ENCODE measurements at regions not wholly inside any gene's neighbourhood (a gene's known extent, or its start where the extent isn't known, plus 50 kb on each side); places are given as distances from the start of the nearest gene placed in this dataset.
"Not testable (repeated sequence)": the region's sequence is repeated elsewhere in the genome, so short reads cannot be mapped to it uniquely, and the experiment has no call there.

GRCh38 chr3:26145769-26146168 lies 355.9 kb downstream of the OXSM start:
- no peak for DNase-seq (ENCODE audit: low read depth)

DNA sequence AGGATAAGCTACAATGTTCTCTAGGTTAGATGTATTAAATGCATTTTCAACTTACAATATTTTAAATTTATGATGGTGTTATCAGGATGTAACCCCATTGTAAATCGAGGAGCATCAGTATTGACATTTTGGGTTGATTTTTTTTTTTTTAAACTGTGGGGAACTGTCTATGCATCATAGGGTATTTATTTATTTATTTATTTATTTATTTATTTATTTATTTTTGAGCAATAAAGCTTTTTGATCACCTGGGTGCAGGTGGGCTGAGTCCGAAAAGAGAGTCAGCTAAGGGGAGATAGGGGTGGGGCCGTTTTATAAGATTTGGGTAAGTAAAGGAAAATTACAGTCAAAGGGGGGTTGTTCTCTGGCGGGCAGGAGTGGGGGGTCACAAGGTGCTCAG lies 367.5 kb downstream of the OXSM start:
- not testable (repeated sequence) for DNase-seq (ENCODE audit: low read depth)

GRCh38 chr3:26171006-26171405 lies 381.1 kb downstream of the OXSM start:
- no peak for DNase-seq (ENCODE audit: low read depth)

GRCh38 chr3:26191556-26191955 lies 401.7 kb downstream of the OXSM start:
- no peak for DNase-seq (ENCODE audit: low read depth)

- DNase-seq (ENCODE audit: low read depth): no peak
These were observed 403.7 kb downstream of the OXSM start for GRCh38 chr3:26193558-26193957.

DNA sequence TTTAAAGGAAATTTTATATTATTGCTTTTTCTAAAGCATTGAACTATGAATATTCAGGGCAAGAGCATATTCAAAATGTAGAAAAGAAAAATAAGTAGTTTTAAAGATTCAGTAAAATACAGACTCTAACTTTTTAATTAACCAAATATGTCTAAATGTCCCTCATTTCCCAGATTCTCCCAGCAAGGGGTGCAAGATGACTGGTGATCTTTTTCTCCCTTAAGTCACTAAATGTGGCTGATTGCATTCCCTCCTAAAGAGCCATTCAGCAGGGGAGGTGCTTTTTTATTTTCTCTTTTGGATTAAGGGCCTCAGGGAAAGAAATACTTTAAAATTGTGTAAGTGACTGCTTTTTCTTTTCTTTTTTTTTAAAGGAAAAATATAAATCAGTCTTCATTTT lies 406.9 kb downstream of the OXSM start:
- no peak for DNase-seq (ENCODE audit: low read depth)

DNA sequence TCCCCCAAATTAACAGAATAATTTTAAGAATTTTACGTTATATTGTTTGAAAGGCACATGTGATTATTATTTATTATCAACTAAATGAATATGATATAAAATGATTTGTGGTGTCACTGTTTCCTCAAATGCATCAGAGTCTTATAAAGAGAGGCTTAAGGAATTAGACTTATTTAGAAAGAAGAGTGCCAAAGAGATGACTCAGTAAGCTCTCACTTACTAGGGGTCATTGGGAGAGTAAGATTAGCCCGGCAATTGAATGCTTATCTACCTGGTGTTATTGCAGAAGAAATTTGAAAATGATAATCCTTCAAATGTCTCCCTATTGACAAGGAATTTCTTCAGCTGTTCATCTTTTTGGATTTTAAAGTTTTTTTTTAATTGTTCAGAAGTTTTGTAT lies 408.7 kb downstream of the OXSM start:
- DNase-seq (ENCODE audit: low read depth): no peak

GRCh38 chr3:26202169-26202568 lies 412.3 kb downstream of the OXSM start:
- no peak for DNase-seq (ENCODE audit: low read depth)

GRCh38 chr3:26205475-26205874 lies 415.6 kb downstream of the OXSM start:
- no peak for DNase-seq (ENCODE audit: low read depth)

DNA sequence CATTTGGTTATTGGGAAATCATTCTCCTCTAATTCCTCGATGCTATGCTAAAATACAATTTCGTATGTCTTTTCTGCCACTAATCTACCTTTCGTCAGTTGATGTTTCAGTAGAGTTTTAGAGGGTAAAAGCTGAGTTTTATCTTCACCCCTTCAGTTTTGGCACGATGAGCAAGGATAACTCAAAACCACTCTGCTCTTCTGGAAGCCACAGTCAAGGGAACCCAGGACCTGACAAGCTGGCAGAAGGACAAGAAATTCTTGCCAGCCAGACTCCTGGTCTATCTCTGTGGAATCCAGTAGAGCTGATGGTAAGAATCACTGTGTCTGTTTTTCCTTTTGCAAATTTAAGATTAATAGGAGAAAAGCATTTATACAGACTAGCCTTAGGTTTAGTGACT lies 414.4 kb upstream of the LRRC3B start:
- no peak for DNase-seq (ENCODE audit: low read depth)

- DNase-seq (ENCODE audit: low read depth): no peak
These were observed 392.8 kb upstream of the LRRC3B start for GRCh38 chr3:26229801-26230200.

DNA sequence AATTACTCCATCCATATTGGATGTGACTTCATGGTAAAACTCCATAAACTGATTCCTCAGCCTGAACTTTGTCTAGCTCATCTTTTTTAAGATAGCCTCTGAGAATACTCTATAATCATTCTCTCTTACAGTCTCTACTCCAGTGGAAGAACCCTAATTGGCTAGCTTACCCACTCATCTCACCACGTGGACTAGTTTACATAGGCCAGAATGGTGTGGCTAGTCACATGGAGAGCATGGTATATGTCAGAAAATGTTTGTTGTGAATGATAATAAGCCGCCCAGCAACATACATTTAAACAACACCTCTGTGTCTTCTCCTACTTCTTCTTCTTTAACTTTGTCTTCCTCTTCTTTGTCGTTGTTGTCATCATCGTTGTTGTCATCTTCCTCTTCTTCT lies 389.2 kb upstream of the LRRC3B start:
- DNase-seq (ENCODE audit: low read depth): no peak

- DNase-seq (ENCODE audit: low read depth): no peak
These were observed 386.0 kb upstream of the LRRC3B start for GRCh38 chr3:26236531-26236930.

DNA sequence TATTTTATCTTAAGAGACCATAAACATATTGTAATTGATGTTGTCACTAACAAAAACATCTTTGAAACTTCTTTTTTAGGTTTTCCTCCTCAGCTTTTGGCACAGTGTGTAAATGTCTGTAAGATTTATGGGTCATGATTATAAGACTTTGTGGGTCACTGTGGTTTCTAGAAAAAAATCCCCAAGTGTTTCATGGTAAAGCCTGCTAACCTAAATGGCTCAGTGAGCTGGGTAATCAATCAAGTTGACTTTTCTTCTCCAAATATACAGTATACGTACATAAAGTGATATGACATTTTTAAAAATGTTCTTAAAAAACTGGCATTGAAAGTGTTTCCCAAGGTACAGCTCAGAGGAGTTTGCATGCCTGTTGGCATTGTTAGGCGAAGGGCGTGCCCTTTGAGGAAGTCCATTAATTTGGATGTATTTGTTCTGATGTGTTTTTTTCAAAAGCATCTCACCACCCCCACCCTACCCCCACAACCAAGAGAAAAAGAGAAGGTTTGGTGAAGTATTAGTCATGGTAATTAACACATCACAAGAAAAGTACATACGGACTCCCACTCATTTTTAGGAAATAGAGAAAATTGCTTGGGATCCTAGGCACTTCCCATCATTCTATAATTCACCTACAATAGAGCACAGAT lies 385.4 kb upstream of the LRRC3B start:
- DNase-seq (ENCODE audit: low read depth): no peak

DNA sequence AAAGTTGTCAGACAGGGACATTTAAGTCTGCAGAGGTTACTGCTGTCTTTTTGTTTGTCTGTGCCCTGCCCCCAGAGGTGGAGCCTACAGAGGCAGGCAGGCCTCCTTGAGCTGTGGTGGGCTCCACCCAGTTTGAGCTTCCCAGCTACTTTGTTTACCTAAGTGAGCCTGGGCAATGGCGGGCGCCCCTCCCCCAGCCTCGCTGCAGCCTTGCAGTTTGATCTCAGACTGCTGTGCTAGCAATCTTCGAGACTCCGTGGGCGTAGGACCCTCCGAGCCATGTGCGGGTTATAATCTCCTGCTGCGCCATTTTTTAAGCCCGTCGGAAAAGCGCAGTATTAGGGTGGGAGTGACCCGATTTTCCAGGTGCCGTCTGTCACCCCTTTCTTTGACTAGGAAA lies 378.0 kb upstream of the LRRC3B start:
- not testable (repeated sequence) for DNase-seq (ENCODE audit: low read depth)

DNA sequence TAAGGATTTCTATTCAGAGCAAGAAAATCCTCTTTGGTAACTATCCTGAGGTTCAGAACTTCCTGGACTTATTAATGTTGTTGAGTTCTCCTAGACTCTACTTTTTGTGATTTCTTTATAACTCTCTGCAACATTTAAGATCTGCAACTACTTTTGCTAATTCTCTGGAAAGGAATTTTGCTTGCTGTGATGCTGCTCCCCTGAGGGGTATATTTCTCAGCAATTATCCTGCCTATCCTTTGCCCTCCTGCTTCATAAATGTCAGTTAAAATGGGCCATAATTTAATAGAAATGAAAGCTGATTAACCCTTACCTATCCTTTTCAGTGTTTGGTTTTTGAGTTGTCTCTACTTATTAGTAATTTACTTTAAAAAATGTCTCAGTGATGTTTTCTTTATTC lies 377.3 kb upstream of the LRRC3B start:
- no peak for DNase-seq (ENCODE audit: low read depth)

- no peak for DNase-seq (ENCODE audit: low read depth)
These were observed 375.7 kb upstream of the LRRC3B start for GRCh38 chr3:26246901-26247300.

GRCh38 chr3:26247712-26248111 lies 374.9 kb upstream of the LRRC3B start:
- no peak for DNase-seq (ENCODE audit: low read depth)

DNA sequence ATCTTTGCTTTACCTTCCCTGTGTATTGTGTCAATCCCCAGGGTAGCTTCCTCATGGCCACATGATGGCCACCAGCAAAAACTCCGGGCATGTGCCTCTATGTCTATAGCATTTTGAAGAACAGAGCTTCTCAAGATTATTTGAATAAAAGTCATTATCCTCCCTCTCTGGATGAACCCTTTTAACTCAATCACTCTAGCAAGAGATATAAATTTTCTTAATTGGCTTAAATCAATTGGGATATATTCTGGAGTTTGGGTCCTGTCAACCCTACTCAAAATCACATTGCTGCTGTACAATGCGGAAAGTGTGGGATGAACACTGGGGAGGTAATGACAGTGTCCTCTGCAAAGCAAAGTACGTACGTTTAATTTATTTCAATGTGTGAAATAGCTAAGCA lies 370.6 kb upstream of the LRRC3B start:
- no peak for DNase-seq (ENCODE audit: low read depth)

DNA sequence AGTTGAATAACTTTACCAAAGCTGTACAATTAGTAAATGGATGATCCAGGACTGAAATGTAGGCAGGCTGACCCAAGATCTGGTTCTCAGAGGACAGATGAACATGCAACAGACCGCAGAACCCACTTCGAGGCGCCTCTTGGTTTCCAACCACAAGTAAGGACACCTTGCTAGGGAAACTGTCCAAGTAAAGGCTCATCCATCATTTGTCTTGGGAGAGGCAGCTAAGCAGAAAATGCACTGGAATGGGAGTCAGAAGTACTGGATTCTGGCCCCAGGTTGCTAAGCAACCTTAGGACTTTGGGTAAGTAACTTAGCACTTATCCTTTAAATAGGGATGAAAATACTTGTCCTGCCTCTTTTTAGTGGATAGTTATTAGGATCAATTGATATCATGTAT lies 366.3 kb upstream of the LRRC3B start:
- DNase-seq (ENCODE audit: low read depth): no peak

DNA sequence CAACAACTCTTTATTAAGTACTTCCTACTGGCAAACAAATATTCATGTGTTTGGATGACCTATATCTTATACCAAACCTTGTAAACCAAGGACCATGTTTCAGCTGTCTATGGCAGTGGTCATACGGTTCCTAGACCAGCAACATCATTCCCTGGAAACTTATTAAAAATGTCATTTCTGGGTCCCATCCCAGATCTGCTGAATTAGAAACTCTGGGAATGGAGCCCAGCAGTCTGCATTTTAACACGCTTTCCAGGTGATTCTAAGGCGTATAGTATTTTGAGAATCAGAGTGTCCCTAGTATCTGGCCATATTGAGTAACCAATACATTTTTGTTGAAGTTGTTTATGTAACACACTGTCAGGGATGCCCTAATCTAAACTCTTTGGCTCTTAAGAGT lies 363.4 kb upstream of the LRRC3B start:
- DNase-seq (ENCODE audit: low read depth): no peak

GRCh38 chr3:26260139-26260538 lies 362.4 kb upstream of the LRRC3B start:
- no peak for DNase-seq (ENCODE audit: low read depth)

- no peak for DNase-seq (ENCODE audit: low read depth)
These were observed 357.9 kb upstream of the LRRC3B start for GRCh38 chr3:26264708-26265107.

GRCh38 chr3:26271848-26272247 lies 350.7 kb upstream of the LRRC3B start:
- no peak for DNase-seq (ENCODE audit: low read depth)

DNA sequence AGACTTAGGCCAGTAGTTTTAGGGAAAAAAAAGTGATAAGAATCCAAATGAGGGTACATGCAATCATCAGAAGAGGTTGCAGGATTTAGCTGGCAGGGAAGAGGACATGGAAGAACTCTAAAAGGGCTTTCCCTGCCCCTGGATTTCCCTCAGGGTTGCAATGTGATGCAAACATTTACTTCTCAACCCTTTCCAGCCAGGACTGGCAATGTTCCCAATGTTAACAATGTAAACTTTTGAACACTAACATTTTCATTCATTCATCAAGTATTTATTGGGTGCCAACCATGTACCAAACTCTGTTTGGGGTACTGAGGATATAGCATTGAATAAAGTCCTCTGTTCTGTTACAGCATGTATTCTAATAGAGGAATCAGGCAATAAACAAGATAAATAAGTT lies 349.4 kb upstream of the LRRC3B start:
- no peak for DNase-seq (ENCODE audit: low read depth)
